ENCODE measurements at regions not wholly inside any gene's neighbourhood (a gene's known extent, or its start where the extent isn't known, plus 50 kb on each side); places are given as distances from the start of the nearest gene placed in this dataset.

DNA sequence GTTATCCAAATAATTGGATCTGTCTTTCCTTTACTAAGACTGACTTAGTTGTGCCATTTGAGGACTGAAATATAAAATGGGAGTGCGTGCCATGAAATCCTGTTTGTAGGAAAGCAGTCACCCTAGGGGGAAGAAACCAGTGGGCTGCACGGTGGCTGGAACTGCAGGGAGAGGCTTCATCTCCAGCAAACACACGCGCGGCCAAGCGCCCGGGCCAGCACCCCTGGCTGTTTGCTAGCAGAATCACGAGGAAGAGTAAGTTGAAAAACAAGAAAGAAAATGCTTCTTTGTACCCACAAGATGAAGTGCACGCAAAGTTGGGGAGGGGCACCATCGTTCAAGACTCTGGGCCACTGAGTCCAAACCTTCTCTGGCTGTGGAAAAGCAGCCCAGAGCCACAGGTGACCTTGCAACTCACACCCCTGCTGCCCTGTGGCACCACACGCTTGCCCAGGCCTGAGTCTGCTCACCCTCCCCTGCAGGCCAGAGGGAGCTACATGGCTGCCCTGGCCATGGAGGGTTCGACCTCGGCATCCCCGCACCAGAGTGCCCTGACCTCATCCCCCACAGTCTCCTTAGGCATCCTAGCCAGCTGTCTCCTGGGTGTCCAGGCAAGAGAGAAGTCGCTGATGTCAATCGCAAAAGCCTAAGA lies 55.2 kb downstream of the IRX2 start:
- DNase-seq (ENCODE audit: low read depth): no peak

- no peak for DNase-seq (ENCODE audit: low read depth)
Observed at GRCh38 chr5:2695200-2695891, 56.1 kb downstream of the IRX2 start.

DNA sequence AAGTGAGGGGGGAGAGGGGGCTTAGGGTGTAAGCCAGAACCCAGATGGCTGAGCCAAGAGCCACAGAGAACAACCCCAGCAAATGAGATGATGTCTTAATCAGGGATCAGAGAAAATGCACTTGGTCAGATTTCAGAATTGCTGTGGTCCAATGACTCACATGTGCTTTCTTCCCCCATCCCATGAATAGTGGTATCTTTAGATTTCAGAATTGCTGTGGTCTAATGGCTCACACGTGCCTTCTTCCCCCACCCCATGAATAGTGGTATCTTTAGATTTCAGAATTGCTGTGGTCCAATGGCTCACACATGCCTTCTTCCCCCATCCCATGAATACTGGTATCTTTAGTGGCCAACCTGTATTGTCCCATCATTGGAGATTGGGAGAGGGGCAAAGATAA lies 59.9 kb downstream of the IRX2 start:
- no peak for DNase-seq (ENCODE audit: low read depth)

DNA sequence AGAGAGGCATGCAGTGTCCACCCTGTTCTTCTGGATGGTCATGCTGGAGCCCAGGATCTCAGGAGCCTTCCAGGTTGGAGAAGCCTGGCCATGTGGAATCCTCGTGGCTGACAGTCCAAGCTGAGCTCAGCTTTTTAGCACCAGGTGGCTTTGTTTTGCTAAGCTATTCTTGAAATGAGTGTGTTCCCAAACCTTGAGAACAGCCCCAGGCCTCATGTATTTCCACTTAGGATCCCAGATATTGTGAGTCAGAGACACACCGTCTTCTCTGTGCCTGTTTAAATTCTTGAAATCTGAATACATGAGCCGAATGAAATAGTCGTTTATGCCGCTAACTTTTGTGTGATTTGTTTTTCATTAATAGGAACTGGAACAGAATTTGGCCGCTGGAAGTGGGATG lies 61.2 kb downstream of the IRX2 start:
- DNase-seq (ENCODE audit: low read depth): no peak

DNA sequence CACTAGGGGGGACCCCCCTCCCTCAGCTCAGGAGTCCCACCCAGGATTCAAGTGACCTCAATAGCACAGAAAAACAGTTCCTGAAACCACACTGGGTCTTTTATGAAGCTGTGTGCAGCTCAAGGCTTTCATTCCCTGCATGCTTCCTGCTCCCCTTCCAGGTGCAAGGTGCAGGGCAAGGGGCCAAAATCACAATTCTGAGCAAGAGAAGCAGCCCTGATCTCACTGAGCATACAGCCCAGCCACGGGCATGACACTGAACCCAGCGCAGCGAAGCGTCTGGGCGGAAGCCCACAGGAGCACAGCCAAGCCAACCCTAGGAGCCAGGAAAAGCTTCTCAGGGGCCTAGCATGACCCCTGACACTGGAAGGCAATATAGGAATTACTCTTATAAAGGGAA lies 62.9 kb downstream of the IRX2 start:
- DNase-seq (ENCODE audit: low read depth): no peak

DNA sequence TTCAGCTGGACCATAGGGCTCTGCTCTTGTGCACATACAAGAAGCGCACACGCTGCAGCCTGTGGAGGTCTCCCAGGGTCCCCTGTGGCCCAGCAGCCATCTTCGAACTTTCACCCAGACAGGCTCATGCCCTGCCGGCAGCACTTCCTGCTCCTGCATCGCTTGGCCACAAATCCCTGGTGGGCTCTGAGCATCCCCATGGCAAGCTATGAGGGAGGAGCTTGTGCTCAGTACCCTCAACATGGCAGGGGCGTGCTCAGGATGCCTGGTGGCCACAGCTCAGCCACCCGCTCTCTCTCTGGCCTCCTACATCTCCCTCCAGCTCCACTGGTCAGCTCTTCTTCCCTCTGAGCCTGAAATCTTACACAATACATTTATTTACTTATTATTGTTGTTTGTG lies 63.7 kb downstream of the IRX2 start:
- no peak for DNase-seq (ENCODE audit: low read depth)

GRCh38 chr5:2686321-2687124 lies 65.0 kb downstream of the IRX2 start:
- DNase-seq (ENCODE audit: low read depth): no peak

DNA sequence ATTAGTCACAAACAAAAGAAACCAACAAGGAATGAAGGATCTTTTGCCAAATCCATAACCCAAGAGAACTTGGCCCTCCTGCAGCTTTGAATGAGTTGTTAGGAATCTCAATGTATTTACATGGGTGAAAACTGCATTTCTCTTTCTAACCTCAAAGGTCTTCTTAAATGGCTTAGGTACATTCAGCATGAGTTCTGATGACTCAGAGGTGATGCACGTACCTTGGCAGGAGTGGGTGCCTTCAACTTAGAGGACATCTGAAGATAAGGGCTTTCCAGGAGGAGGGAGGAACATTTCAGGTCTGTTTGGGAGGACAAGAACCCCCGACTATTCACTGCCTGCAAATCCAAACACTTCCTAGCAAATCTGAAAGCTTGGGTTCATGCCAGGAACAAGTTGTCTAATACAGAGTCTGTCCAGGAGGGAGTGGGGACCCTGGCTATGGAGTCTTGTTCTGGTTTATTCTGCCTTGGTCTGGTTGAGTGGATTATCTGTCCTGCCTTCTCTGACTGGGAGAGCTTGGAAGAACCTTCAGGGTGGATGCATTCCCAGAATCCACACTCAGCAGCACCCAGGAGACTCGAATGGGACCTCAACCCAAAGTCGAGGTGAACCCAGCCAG lies 65.7 kb downstream of the IRX2 start:
- no peak for DNase-seq (ENCODE audit: low read depth)

DNA sequence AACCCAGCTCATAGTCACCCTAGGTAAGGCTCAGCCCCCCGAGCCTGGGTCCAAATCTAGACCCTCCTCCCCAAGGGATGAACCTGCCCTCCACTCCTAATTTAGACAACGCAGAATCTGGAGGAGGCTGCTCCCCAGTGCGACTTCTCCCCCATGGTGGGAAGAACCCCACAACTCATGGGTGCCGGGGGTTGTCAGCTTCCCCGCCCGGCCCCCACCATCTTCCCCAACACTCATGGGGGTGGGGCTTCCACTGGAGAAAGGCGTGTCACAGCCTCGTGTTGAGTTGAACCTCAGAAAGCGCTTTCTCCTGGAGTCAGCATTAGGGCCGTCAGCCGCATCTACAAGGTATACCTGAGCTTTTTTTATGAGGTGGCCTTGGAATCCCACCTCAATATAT lies 66.9 kb downstream of the IRX2 start:
- DNase-seq (ENCODE audit: low read depth): no peak

DNA sequence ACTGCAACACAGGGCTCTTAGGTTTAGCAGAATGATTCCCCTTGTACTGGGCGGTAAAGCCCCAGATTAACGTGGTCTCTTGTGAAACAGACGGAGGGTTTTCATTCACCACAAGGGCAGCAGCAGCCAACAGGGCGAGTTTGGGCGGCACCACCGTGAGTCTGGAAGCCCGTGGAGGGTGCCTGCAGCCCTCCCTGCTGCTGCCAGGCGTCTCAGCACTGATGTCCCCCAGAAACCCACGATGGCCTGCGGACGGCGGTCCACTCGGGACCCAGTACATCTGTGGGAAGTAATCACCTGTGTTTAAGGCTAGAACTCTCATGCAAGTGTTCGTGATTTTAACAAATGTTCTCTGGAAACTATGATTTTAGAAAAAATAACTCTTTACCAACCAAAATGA lies 67.8 kb downstream of the IRX2 start:
- no peak for DNase-seq (ENCODE audit: low read depth)

GRCh38 chr5:2681476-2681875 lies 70.0 kb downstream of the IRX2 start:
- no peak for DNase-seq (ENCODE audit: low read depth)

DNA sequence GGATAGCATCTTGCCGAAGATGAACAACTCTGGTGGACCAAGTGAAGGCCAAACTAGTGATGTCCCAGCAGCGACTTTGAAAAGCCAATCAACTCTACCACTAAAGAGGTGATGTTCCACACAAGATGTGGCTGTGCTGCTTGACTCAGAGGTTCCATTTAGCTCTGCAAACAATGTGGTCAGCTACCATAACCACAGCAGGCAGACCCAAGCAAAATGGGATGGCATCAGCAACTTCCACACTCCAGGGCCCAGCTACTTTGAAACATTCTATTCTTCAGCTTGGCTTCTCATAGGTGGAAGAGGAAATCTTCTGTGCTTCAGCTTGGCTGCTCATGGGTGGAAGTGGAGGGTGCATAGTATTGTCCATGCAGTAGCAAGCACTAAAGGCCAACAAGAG lies 70.5 kb downstream of the IRX2 start:
- DNase-seq (ENCODE audit: low read depth): no peak

GRCh38 chr5:2677689-2678088 lies 73.8 kb downstream of the IRX2 start:
- DNase-seq (ENCODE audit: low read depth): no peak

DNA sequence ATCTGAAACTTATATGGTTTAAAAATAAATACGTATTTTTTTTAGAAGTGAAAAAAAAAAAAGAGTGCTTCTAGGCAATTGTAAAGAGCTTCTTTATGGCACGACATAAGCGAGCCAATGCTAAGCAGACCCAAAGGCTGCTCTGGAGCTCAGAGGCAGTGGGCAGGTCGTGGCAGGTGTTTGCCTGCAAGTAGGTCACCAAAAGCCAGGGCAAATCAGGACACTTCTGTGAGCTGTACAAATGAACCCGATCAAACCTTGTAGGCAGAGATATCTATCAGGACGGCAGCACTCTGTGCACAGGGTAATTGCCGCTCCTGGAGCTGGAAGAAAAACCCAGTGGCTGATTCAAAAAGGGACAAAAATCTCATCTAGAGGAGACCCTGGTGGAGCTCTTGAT lies 75.9 kb downstream of the IRX2 start:
- no peak for DNase-seq (ENCODE audit: low read depth)

GRCh38 chr5:2674456-2674855 lies 77.0 kb downstream of the IRX2 start:
- no peak for DNase-seq (ENCODE audit: low read depth)

DNA sequence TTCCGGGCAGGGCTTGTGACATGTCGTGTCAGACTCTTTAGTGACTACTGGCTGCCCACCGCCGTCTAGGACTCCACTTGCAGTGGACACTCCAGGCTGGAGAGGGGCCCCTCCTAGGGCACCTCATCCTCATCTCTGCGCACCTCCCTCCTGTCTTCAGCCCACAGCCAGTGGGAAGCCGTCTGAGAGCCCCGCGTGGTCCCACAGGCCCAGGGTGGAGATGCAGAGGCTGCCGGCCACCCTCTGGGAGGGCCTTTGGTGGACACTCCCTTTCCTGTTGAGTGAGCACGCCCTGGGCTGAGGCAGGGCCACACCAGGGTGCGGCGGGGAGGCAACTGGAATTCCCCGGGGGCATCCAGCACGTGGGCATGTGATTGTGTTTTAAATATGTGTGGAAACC lies 80.5 kb downstream of the IRX2 start:
- DNase-seq (ENCODE audit: low read depth): no peak

- no peak for DNase-seq (ENCODE audit: low read depth)
Observed at GRCh38 chr5:2669913-2670312, 81.6 kb downstream of the IRX2 start.

- no peak for DNase-seq (ENCODE audit: low read depth)
Observed at GRCh38 chr5:2669259-2669658, 82.2 kb downstream of the IRX2 start.

DNA sequence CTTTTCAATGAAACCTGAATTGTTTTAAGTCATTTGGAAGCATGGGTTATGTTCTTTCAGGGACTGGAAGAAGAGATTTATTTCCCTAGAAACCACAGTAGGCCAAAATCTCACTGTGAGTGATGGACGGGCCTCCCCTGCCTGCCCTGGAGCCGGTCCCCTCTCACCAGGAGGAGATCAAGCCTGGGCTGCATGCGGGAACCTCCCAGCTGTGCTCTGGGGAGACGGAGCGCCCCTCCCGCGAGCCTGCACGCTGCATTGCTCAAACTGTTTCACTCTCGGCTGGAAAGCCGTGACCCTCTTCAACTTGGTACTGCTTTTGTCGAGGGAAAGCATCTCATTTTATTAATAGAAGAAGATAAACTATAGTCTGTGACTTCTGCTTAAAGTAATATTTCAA lies 85.4 kb downstream of the IRX2 start:
- DNase-seq (ENCODE audit: low read depth): no peak

DNA sequence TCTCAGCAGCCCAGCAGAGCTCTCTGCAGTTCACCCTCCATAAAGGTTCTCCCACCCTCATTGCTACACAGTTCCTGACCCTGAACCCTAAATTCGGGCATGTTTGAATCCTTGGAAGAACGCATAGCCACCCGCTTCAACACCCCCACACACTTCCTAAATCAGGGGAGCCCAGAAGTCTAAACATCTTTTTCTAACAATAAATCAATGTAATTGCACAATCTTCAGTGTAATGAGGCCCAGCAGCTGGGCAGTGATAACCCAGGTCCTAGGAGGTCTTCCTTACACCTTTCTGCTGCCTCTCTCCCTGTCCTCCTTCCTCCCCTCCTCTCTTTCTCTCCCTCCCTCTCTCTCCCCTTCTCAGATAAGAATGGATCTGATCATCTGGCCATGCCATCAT lies 88.0 kb downstream of the IRX2 start:
- no peak for DNase-seq (ENCODE audit: low read depth)

DNA sequence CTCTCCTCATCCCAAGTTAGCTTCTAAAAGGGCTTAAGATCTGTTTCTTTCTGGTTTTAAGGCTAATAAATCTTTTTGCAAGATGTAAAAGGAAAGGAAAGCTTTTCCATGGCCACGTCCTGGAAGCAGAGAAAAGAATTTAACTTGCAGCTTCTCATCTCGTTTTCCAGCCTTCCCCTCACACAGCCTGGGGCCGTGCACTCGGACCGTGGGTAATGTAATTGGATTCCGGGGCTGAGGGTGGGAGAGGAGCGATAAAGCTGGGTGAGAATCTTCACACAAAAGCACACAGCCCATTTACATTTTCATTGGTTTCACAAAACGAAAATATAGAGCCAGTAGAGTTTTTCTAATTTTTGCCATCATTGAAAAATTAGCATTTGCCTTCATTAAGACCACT lies 91.2 kb downstream of the IRX2 start:
- DNase-seq (ENCODE audit: low read depth): no peak

- DNase-seq (ENCODE audit: low read depth): no peak
Observed at GRCh38 chr5:2658881-2659470, 92.5 kb downstream of the IRX2 start.

GRCh38 chr5:2658447-2658846 lies 93.0 kb downstream of the IRX2 start:
- no peak for DNase-seq (ENCODE audit: low read depth)

Data from amniotic epithelial cell (primary cell).